ENCODE measurements at regions not wholly inside any gene's neighbourhood (a gene's known extent, or its start where the extent isn't known, plus 50 kb on each side); places are given as distances from the start of the nearest gene placed in this dataset.

DNA sequence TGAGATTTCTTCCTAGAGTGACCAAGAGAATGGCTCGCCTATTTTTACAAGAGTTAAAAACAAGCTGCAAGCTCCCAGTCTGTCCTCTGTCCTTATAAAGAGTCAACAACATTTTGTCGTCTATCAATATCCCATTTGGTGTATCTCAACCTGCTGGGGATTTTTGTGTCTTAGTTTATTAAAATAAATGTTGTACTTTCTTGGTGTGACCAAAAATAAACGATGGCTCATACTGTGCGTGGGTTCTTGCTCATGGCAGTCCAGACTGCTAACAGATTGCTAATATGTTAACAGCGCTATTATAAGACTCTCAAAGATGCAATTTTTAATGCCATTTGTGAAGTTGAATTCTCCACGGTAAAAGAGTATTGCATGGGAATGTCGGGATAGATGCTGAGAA lies 569.9 kb downstream of the GABRG2 start:
- TF ChIP-seq, protein P1, sequence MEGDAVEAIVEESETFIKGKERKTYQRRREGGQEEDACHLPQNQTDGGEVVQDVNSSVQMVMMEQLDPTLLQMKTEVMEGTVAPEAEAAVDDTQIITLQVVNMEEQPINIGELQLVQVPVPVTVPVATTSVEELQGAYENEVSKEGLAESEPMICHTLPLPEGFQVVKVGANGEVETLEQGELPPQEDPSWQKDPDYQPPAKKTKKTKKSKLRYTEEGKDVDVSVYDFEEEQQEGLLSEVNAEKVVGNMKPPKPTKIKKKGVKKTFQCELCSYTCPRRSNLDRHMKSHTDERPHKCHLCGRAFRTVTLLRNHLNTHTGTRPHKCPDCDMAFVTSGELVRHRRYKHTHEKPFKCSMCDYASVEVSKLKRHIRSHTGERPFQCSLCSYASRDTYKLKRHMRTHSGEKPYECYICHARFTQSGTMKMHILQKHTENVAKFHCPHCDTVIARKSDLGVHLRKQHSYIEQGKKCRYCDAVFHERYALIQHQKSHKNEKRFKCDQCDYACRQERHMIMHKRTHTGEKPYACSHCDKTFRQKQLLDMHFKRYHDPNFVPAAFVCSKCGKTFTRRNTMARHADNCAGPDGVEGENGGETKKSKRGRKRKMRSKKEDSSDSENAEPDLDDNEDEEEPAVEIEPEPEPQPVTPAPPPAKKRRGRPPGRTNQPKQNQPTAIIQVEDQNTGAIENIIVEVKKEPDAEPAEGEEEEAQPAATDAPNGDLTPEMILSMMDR (IDR thresholded peaks at IDR 0.05; ENCODE audit: low read length) = no peak
- no peak for TF ChIP-seq EZH2 (IDR thresholded peaks at IDR 0.05; ENCODE audit: borderline replicate concordance, low read length)

All from OCI-LY1 (cell line).